ENCODE measurements at regions not wholly inside any gene's neighbourhood (a gene's known extent, or its start where the extent isn't known, plus 50 kb on each side); places are given as distances from the start of the nearest gene placed in this dataset.

- no peak for DNase-seq (ENCODE audit: extremely low spot score)
- CTCF ChIA-PET, result interaction anchor here (1.3 kb wide), 1 partner anchor 11 kb away, joined by 3 read pairs; no protein-coding TSS in a partner anchor
- POLR2A ChIA-PET, result no interaction called here
- TF ChIP-seq CTCF (IDR thresholded peaks at IDR 0.05; ENCODE audit: control extremely low read depth, extremely low read depth, low read depth, missing control alignments), result no peak
These were observed 307.5 kb downstream of the EDEM1 start for GRCh38 chr3:5494905-5495519.

- DNase-seq (ENCODE audit: extremely low spot score), result no peak
- POLR2A ChIA-PET, result no interaction called here
- CTCF ChIA-PET, result no interaction called here
- TF ChIP-seq CTCF (IDR thresholded peaks at IDR 0.05; ENCODE audit: control extremely low read depth, extremely low read depth, low read depth, missing control alignments), result no peak
These were observed 310.0 kb downstream of the EDEM1 start for GRCh38 chr3:5497497-5497896.

- POLR2A ChIA-PET, result no interaction called here
- CTCF ChIA-PET, result interaction anchor here (0.6 to 1.3 kb wide), 3 partner anchors 12 to 75 kb away, joined by 3 to 6 read pairs (median 3); no protein-coding TSS in a partner anchor
- TF ChIP-seq CTCF (IDR thresholded peaks at IDR 0.05; ENCODE audit: control extremely low read depth, extremely low read depth, low read depth, missing control alignments), result no peak
- DNase-seq (ENCODE audit: extremely low spot score), result no peak
These were observed 311.5 kb downstream of the EDEM1 start for GRCh38 chr3:5498981-5499380.

- ChIA-PET CTCF (interaction anchor here (0.6 to 1.3 kb wide), 3 partner anchors 12 to 75 kb away, joined by 3 to 6 read pairs (median 3); no protein-coding TSS in a partner anchor), POLR2A (no interaction called here)
- TF ChIP-seq CTCF (IDR thresholded peaks at IDR 0.05; ENCODE audit: control extremely low read depth, extremely low read depth, low read depth, missing control alignments), result no peak
- no peak for DNase-seq (ENCODE audit: extremely low spot score)
These were observed 311.9 kb downstream of the EDEM1 start for GRCh38 chr3:5499404-5499803.

- DNase-seq (ENCODE audit: extremely low spot score), result no peak
- ChIA-PET CTCF (no interaction called here), POLR2A (no interaction called here)
- TF ChIP-seq CTCF (IDR thresholded peaks at IDR 0.05; ENCODE audit: control extremely low read depth, extremely low read depth, low read depth, missing control alignments), result no peak
These were observed 315.6 kb downstream of the EDEM1 start for GRCh38 chr3:5503136-5503535.

GRCh38 chr3:5504135-5504534, 316.6 kb downstream of the EDEM1 start:
- ChIA-PET CTCF (no interaction called here), POLR2A (no interaction called here)
- TF ChIP-seq CTCF (IDR thresholded peaks at IDR 0.05; ENCODE audit: control extremely low read depth, extremely low read depth, low read depth, missing control alignments), result no peak
- DNase-seq (ENCODE audit: extremely low spot score), result no peak
